Activated naive CD8-positive, alpha-beta T cell treated with anti-CD3 and anti-CD28 coated beads, Interleukin-2, amount 10 ng/mL, durations not matched to agents 7 days and 5 days (primary cell): ENCODE measurements at regions not wholly inside any gene's neighbourhood (a gene's known extent, or its start where the extent isn't known, plus 50 kb on each side); places are given as distances from the start of the nearest gene placed in this dataset.

Source experiments
- ATAC-seq: fragments of 150-1000 bp; cut with Tn5 transposase; one replicate; pipeline ENCODE4 v1.10.0; 2021; ENCODE audit warnings: low read depth, moderate library complexity
- POLR2A ChIA-PET: fragments of 350-600 bp; sonication (Branson Sonifier 250); formaldehyde crosslinking; loops from one replicate; lab custom pipeline; 2021; ENCODE audit warnings: antibody characterized with exemption; lab: Charles Lee
- DNase-seq: peaks from one replicate; pipeline ENCODE4 v3.0.0; 2021
- H3K27ac Mint-ChIP-seq: one replicate; pipeline ENCODE4 v1.8.0; 2022; ENCODE audit warnings: mild to moderate bottlenecking, mixed read lengths
- H3K27me3 Mint-ChIP-seq: one replicate; pipeline ENCODE4 v1.8.0; 2022; ENCODE audit warnings: mild to moderate bottlenecking, moderate library complexity, mixed read lengths
- H3K36me3 Mint-ChIP-seq: one replicate; pipeline ENCODE4 v1.8.0; 2021; ENCODE audit warnings: mild to moderate bottlenecking, mixed read lengths
- H3K4me1 Mint-ChIP-seq: one replicate; pipeline ENCODE4 v1.8.0; 2021; ENCODE audit warnings: mixed read lengths
- H3K4me3 Mint-ChIP-seq: one replicate; pipeline ENCODE4 v1.8.0; 2022; ENCODE audit warnings: mild to moderate bottlenecking, moderate library complexity, mixed read lengths
- H3K9me3 Mint-ChIP-seq: one replicate; pipeline ENCODE4 v1.8.0; 2021; ENCODE audit warnings: mixed read lengths

DNA sequence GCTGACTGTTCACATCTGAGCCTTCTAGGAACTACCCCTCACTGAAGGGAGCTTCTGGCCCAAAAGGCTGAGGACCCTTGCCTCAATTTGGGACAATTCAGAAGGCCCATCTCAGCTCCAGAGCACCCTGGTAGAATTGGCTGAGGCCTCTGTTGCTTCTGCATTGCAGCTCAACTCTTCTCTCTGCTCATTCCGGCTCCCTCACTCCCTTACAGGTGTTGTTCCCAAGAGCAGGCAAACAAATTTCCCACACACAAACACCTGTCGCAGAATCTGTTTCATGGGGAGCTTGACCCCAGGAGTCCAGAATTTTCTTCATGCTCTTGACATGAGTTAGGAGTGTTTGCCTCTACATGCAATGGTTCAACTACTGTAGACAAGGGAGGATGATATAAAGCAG, 78.7 kb downstream of the CRYGS start:
- H3K36me3 Mint-ChIP-seq, result no peaks in the 10 kb centered on the region
- no peak overlapping the region for H3K27ac Mint-ChIP-seq
- no peaks in the 10 kb centered on the region for H3K9me3 Mint-ChIP-seq
- no peak overlapping the region for H3K4me3 Mint-ChIP-seq
- POLR2A ChIA-PET, result no interaction called here
- H3K27me3 Mint-ChIP-seq, result peaks cover 7% of the 10 kb centered on the region
- H3K4me1 Mint-ChIP-seq, result no peaks in the 10 kb centered on the region
- ATAC-seq (no peak), DNase-seq (no peak)

DNA sequence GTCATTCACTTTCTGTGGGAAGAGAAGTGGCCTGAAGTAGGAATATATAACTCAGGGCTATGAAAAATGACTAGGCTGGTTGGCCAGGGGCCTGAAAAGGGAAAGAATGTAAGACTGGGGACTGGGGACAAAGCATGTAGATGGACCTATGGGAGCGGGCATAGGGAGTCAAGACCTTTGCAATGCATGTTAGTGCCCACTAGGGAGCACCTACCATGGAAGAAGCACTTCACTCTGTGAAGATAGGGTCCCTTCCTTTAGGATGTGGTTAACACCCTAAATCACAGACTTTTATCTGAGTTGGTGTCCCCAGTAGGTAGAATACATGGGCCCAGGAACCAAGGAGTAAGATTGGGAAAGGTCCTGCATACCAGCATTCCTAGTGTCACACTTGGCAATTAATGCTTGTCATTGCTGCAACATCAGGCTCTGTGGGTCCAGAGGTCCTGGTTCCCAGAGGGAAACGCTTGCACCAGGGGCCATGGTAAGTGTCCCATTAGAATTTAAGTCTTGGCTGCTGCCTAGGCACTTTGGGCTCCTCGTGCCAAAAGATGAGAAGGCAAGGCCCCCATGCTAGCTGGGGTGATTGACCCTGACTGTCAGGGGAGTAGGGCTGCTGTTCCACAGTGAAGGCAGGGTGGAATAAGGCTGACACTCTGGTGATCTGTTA, 79.6 kb downstream of the CRYGS start:
- DNase-seq, result no peak
- no peak overlapping the region for H3K27ac Mint-ChIP-seq
- no peaks in the 10 kb centered on the region for H3K9me3 Mint-ChIP-seq
- POLR2A ChIA-PET, result interaction anchor here (0.6 kb wide), 1 partner anchor 109 kb away, joined by 3 read pairs; no protein-coding TSS in a partner anchor
- ATAC-seq, result no peak
- H3K27me3 Mint-ChIP-seq, result peaks cover 14% of the 10 kb centered on the region
- no peak overlapping the region for H3K4me3 Mint-ChIP-seq
- no peaks in the 10 kb centered on the region for H3K4me1 Mint-ChIP-seq
- H3K36me3 Mint-ChIP-seq, result no peaks in the 10 kb centered on the region

DNA sequence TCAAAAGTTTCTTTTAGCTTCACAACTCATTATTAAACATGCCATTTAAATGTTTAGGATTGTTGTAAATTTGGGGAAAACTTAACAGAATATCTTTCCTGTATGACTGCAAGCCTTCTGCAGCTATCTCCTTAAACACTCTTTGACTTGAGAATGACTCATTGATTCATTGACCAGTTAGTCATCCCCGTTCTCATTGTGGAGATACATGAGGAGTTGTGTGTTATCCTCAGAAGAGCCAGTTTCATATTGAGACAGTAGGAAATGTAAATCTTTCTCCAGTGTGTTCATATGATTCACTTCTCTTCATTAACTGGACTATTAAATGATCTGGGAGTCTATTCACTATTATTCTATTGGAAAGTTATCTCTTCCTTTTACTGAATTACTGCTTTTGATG, 83.0 kb downstream of the CRYGS start:
- DNase-seq, result no peak
- H3K4me3 Mint-ChIP-seq, result no peak overlapping the region
- no peak overlapping the region for H3K27ac Mint-ChIP-seq
- POLR2A ChIA-PET, result no interaction called here
- peaks cover 14% of the 10 kb centered on the region for H3K27me3 Mint-ChIP-seq
- H3K9me3 Mint-ChIP-seq, result no peaks in the 10 kb centered on the region
- H3K36me3 Mint-ChIP-seq, result no peaks in the 10 kb centered on the region
- ATAC-seq, result no peak
- no peaks in the 10 kb centered on the region for H3K4me1 Mint-ChIP-seq

GRCh38 chr3:186459108-186459467, 85.1 kb downstream of the CRYGS start:
- ATAC-seq, result no peak
- no peak overlapping the region for H3K27ac Mint-ChIP-seq
- no peaks in the 10 kb centered on the region for H3K4me1 Mint-ChIP-seq
- H3K4me3 Mint-ChIP-seq, result no peak overlapping the region
- POLR2A ChIA-PET, result no interaction called here
- H3K9me3 Mint-ChIP-seq, result no peaks in the 10 kb centered on the region
- no peaks in the 10 kb centered on the region for H3K36me3 Mint-ChIP-seq
- DNase-seq, result no peak
- peaks cover 14% of the 10 kb centered on the region for H3K27me3 Mint-ChIP-seq

DNA sequence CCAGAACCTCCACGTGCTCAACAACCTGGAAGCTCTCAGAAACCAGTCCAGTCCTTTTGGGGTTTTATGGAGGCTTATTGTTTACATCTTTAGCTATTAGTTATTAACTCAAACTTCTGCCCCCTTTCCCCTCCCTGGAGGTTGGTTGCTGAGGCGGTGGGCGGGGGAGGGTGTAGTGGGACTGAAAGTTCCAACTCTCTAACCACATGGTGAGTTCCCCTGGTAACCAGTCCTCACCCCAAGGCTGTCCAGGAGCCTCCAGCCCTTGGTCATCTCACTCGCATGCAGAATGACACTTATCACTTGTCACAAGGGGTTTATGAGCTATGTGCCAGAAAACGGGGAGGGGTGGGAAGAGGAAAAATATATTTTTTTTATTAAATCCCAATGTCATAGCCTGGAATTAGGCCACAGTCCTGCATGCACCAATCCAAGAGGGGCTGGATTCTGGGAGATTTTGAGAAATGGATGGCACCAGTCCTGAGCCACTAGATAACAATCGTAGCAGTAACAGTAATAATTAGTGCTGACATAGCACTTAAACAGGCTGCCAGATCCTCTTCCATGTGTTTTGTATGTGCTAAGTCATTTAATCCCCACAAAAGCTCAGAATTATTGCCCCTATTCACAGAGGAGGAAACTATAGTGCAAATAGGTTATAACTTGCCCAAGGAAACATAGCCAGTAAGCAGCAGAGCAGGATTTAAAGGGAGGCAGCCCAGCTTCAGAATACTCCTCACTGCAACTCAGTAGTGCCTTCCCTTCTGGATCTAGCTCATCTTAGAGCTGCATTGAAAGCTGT, 85.7 kb downstream of the CRYGS start:
- ATAC-seq (no peak), DNase-seq (no peak)
- H3K4me1 Mint-ChIP-seq, result no peaks in the 10 kb centered on the region
- H3K9me3 Mint-ChIP-seq, result no peaks in the 10 kb centered on the region
- no peak overlapping the region for H3K4me3 Mint-ChIP-seq
- peaks cover 14% of the 10 kb centered on the region for H3K27me3 Mint-ChIP-seq
- POLR2A ChIA-PET, result no interaction called here
- no peak overlapping the region for H3K27ac Mint-ChIP-seq
- H3K36me3 Mint-ChIP-seq, result no peaks in the 10 kb centered on the region

DNA sequence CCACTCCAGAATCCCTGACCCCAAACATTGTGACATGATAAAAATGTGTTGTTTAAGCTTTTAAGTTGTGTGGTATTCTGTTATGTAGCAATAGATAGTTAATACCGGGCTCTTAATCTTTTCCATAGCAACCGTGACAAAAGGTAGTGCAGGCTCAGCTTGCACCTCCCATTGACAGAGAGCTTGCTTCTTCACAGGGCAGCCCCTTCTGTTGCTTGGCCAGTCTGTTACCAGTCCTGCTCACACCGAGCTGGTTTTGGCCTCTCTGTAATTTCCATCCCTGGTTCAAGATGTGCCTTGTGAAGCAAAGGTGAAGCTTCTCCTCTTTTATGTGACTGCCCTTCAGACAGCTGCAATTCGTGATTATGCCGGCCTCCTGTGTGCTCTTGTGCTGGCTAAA, 86.9 kb downstream of the CRYGS start:
- POLR2A ChIA-PET, result no interaction called here
- no peak for DNase-seq
- Mint-ChIP-seq H3K27me3 (peaks cover 16% of the 10 kb centered on the region), H3K4me1 (no peaks in the 10 kb centered on the region), H3K4me3 (no peak overlapping the region), H3K27ac (no peak overlapping the region), H3K36me3 (no peaks in the 10 kb centered on the region), H3K9me3 (no peaks in the 10 kb centered on the region)
- ATAC-seq, result no peak

- DNase-seq, result no peak
- no peak overlapping the region for H3K4me3 Mint-ChIP-seq
- H3K36me3 Mint-ChIP-seq, result no peaks in the 10 kb centered on the region
- ATAC-seq, result no peak
- H3K9me3 Mint-ChIP-seq, result no peaks in the 10 kb centered on the region
- POLR2A ChIA-PET, result no interaction called here
- no peaks in the 10 kb centered on the region for H3K4me1 Mint-ChIP-seq
- H3K27ac Mint-ChIP-seq, result no peak overlapping the region
- peaks cover 16% of the 10 kb centered on the region for H3K27me3 Mint-ChIP-seq
Measured at GRCh38 chr3:186456731-186457191, 87.4 kb downstream of the CRYGS start.

DNA sequence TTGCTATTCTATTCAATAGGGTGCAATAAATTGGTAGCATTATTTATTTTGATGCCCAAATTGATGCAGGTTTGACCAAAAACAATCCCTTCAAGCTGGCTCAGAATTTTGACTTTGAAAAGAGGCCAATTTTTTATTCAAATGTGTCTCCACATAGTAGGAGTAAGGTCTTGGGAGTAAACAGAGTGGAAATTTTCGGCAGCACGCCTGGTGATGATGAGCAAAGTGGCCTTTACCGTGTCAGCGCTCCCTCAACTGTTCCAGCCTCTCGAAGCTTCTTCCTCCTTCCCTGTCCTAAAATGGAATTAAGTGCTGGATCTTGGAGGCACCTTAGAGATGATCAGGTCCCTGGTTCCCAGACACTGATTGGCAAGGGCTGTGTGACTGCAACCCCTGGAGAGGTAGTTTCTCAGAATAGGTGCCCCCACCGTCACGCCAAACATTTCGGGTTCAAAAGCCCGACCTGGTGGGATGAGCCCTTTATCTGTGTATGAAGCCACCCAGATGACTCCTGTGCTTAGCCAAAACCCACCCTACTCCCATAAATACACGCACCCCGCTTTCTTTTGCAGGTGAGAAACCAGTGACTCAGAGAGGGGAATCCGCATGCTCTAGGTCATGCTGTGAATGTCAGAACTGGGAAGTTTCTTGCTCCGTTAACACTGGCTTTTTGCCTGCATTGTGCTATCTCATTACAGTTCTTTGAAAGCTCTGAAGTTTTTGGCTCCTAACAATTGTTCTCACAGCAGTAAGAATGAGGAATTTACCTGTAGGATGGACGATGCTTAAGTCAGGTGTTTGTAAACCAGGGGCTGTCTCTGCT, 89.1 kb downstream of the CRYGS start:
- Mint-ChIP-seq H3K27ac (no peak overlapping the region), H3K36me3 (no peaks in the 10 kb centered on the region), H3K9me3 (no peaks in the 10 kb centered on the region), H3K27me3 (peaks cover 7% of the 10 kb centered on the region), H3K4me3 (no peak overlapping the region), H3K4me1 (no peaks in the 10 kb centered on the region)
- ATAC-seq (no peak), DNase-seq (no peak)
- POLR2A ChIA-PET, result no interaction called here

DNA sequence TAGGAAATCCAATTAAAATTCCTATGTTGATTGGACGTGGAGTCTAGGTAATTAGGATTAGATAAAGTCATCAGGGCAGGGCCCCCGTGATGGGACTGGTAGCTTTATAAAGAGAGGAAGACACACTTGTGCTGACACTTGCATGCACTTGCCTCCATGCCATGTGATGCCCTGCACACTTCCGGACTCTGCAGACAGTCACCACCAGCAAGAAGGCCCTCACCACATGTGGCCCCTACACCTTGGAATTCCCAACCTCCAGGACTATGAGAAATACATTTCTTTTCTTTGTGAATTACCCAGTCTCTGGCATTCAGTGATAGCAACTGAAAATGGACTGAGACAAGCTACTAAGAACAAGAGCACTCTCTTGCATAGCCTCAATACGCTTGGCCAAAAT, 90.6 kb downstream of the CRYGS start:
- H3K4me3 Mint-ChIP-seq, result no peak overlapping the region
- no peaks in the 10 kb centered on the region for H3K4me1 Mint-ChIP-seq
- H3K27ac Mint-ChIP-seq, result no peak overlapping the region
- POLR2A ChIA-PET, result no interaction called here
- peaks cover 6% of the 10 kb centered on the region for H3K27me3 Mint-ChIP-seq
- DNase-seq, result no peak
- H3K9me3 Mint-ChIP-seq, result no peaks in the 10 kb centered on the region
- ATAC-seq, result no peak
- no peaks in the 10 kb centered on the region for H3K36me3 Mint-ChIP-seq

DNA sequence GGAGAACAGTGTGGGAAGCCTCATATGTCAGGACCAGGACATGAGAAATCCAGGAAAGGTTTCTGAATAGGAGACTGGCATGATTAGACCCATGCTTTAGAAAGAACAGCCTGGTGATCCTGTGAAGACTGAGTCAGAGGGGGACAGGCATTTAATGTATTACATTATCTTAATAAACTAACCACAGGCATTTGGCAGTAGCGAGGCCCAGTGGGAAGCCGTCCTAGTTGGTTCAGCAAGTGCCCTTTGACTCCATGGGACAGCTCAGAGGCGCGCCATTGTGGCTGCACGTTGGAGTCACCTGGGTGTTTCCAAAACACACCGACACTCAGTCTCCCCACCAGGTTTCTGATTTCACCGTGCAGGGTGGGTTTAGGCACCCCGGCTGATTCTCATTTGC, 90.5 kb upstream of the DGKG start:
- ATAC-seq (no peak), DNase-seq (no peak)
- Mint-ChIP-seq H3K9me3 (no peaks in the 10 kb centered on the region), H3K27me3 (peaks cover 6% of the 10 kb centered on the region), H3K4me1 (no peaks in the 10 kb centered on the region), H3K36me3 (no peaks in the 10 kb centered on the region), H3K4me3 (no peak overlapping the region), H3K27ac (no peak overlapping the region)
- POLR2A ChIA-PET, result no interaction called here

DNA sequence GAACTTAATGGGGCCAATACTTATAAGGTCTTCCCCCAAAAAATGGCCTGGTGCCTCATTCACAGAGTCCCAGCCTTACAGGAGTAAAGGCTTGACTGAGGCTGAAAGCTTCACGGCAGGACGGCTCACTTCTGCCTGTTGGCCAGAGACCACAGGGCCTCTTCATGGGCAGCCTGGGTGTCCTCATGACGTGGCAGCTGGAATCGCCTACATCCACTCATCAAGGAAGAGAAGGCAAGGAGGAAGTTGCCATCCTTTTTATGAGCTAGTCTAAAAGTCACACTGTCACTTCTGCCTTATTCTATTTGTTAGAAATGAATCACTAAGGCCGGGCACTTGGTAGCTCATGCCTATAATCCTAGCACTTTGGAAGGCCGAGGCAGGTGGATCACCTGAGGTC, 89.3 kb upstream of the DGKG start:
- H3K36me3 Mint-ChIP-seq, result no peaks in the 10 kb centered on the region
- POLR2A ChIA-PET, result no interaction called here
- no peaks in the 10 kb centered on the region for H3K9me3 Mint-ChIP-seq
- ATAC-seq (no peak), DNase-seq (no peak)
- no peak overlapping the region for H3K4me3 Mint-ChIP-seq
- H3K27ac Mint-ChIP-seq, result no peak overlapping the region
- H3K4me1 Mint-ChIP-seq, result no peaks in the 10 kb centered on the region
- peaks cover 8% of the 10 kb centered on the region for H3K27me3 Mint-ChIP-seq

- DNase-seq (no peak), ATAC-seq (no peak)
- Mint-ChIP-seq H3K27me3 (peaks cover 8% of the 10 kb centered on the region), H3K9me3 (no peaks in the 10 kb centered on the region), H3K27ac (no peak overlapping the region), H3K4me1 (no peaks in the 10 kb centered on the region), H3K36me3 (no peaks in the 10 kb centered on the region), H3K4me3 (no peak overlapping the region)
- POLR2A ChIA-PET, result no interaction called here
Measured at GRCh38 chr3:186444974-186445373, 82.9 kb upstream of the DGKG start.

DNA sequence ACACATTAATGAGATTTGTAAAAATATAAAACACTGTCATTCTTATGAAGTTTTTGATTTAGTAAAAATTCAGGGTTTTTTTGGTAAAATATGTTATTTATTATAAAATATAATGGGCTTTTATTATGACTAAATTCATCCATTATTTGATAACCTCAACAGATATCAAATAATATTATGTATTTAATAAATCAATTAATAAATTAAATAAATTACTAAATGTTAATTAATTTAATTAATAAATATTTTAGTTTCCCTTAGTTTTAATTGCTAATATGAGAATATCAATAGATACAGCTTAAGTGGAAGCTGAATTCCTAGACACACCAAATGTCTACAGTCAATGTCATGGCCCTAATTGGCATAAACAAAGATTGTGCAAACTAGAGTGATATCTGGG, 82.3 kb upstream of the DGKG start:
- Mint-ChIP-seq H3K9me3 (no peaks in the 10 kb centered on the region), H3K27me3 (peaks cover 5% of the 10 kb centered on the region), H3K4me3 (no peak overlapping the region), H3K36me3 (no peaks in the 10 kb centered on the region), H3K27ac (no peak overlapping the region), H3K4me1 (no peaks in the 10 kb centered on the region)
- no peak for ATAC-seq
- POLR2A ChIA-PET, result no interaction called here
- DNase-seq, result no peak
